GM23338 (cell line): ENCODE measurements at regions not wholly inside any gene's neighbourhood (a gene's known extent, or its start where the extent isn't known, plus 50 kb on each side); places are given as distances from the start of the nearest gene placed in this dataset.

ENCODE experiments used
- EZH2phosphoT487 ChIP-seq: fragments of 200-600 bp; sonication (generic); IDR thresholded peaks from one replicate; pipeline ENCODE4 v1.8.1; 2018; ENCODE audit warnings: antibody characterized with exemption; ENCODE audit not compliant: unreplicated experiment
- TF ChIP-seq, protein P1 (sequence below): IDR thresholded peaks from one replicate; pipeline ENCODE4 v1.6.1; 2018; ENCODE audit warnings: antibody characterized with exemption; ENCODE audit not compliant: unreplicated experiment
- TF ChIP-seq, protein P2 (sequence below), 2 experiments: fragments of 200-600 bp in 1 of 2; sonication (generic) in 1 of 2; conservative IDR thresholded peaks; 2 replicates each; pipeline versions ENCODE4 v1.5.1 to v1.6.1; 2016 to 2017; ENCODE audit warnings: antibody characterized with exemption in 2 of 2, low read depth in 2 of 2, mild to moderate bottlenecking in 2 of 2, moderate library complexity in 1 of 2

DNA sequence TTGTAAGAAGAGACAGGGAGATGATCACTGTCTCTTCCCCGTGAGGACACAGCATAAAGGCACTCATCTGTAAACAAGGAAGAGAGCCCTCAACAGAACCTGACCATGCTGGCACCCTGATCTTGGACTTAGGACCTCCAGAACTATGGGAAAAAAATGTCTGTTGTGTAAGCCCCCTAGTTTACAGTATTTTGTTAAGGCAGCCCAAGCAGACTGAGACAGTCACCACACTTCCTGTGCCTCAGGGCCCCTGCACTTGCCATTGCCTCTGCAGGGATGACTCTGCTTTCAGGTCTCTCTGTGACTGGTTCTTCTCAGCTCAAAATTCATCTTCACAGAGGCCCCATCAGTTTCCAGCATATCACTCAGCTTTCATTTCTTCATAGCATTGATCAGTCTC, 372.1 kb downstream of the TLE1 start:
- TF ChIP-seq, protein P1, sequence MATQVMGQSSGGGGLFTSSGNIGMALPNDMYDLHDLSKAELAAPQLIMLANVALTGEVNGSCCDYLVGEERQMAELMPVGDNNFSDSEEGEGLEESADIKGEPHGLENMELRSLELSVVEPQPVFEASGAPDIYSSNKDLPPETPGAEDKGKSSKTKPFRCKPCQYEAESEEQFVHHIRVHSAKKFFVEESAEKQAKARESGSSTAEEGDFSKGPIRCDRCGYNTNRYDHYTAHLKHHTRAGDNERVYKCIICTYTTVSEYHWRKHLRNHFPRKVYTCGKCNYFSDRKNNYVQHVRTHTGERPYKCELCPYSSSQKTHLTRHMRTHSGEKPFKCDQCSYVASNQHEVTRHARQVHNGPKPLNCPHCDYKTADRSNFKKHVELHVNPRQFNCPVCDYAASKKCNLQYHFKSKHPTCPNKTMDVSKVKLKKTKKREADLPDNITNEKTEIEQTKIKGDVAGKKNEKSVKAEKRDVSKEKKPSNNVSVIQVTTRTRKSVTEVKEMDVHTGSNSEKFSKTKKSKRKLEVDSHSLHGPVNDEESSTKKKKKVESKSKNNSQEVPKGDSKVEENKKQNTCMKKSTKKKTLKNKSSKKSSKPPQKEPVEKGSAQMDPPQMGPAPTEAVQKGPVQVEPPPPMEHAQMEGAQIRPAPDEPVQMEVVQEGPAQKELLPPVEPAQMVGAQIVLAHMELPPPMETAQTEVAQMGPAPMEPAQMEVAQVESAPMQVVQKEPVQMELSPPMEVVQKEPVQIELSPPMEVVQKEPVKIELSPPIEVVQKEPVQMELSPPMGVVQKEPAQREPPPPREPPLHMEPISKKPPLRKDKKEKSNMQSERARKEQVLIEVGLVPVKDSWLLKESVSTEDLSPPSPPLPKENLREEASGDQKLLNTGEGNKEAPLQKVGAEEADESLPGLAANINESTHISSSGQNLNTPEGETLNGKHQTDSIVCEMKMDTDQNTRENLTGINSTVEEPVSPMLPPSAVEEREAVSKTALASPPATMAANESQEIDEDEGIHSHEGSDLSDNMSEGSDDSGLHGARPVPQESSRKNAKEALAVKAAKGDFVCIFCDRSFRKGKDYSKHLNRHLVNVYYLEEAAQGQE, result no peak
- TF ChIP-seq, protein P2, sequence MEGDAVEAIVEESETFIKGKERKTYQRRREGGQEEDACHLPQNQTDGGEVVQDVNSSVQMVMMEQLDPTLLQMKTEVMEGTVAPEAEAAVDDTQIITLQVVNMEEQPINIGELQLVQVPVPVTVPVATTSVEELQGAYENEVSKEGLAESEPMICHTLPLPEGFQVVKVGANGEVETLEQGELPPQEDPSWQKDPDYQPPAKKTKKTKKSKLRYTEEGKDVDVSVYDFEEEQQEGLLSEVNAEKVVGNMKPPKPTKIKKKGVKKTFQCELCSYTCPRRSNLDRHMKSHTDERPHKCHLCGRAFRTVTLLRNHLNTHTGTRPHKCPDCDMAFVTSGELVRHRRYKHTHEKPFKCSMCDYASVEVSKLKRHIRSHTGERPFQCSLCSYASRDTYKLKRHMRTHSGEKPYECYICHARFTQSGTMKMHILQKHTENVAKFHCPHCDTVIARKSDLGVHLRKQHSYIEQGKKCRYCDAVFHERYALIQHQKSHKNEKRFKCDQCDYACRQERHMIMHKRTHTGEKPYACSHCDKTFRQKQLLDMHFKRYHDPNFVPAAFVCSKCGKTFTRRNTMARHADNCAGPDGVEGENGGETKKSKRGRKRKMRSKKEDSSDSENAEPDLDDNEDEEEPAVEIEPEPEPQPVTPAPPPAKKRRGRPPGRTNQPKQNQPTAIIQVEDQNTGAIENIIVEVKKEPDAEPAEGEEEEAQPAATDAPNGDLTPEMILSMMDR (conservative IDR thresholded peaks at IDR 0.05; ENCODE audit: low read depth in 2 of 2), result no peak
- no peak for TF ChIP-seq EZH2phosphoT487
